ENCODE measurements at regions not wholly inside any gene's neighbourhood (a gene's known extent, or its start where the extent isn't known, plus 50 kb on each side); places are given as distances from the start of the nearest gene placed in this dataset.
"Not testable (repeated sequence)": the region's sequence is repeated elsewhere in the genome, so short reads cannot be mapped to it uniquely, and the experiment has no call there.

DNA sequence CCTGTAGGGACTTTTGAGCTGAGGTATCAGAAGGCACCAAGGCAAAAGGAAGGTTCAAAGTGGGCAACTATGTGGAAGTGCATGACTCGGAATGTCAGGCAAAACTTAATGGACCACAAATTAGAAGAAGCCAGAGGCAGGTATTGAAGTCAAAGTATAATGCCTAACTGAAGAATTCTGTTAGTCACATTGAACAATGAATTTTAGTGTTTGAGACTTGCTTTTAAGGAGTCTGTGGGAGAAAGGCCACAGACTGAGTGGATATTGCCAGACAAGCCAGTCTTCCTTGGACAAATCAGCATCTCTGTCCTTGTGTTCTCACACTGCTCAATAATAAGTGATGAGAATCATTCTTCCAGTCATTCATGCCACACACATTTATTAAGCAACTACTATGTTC is 498.9 kb downstream of the STK39 start:
- Histone ChIP-seq H2AFZ (ENCODE audit: insufficient read depth, low read depth, low read length, poor library complexity, severe bottlenecking) (no peak overlapping the region), H3K4me1 (ENCODE audit: control insufficient read depth in 2 of 2, insufficient read depth in 2 of 2, low read length in 2 of 2) (no peaks in the 10 kb centered on the region), H3K27ac (ENCODE audit: low read length in 2 of 2) (no peak overlapping the region), H3K79me2 (ENCODE audit: control insufficient read depth, insufficient read depth, low read length) (no peaks in the 10 kb centered on the region), H3K36me3 (replicated peaks in 1 of 2; ENCODE audit: control extremely low read depth in 1 of 2, control insufficient read depth in 1 of 2, extremely low read depth in 1 of 2, insufficient read depth in 2 of 2, low read length in 1 of 2) (no peaks in the 10 kb centered on the region), H3K9me3 (ENCODE audit: control extremely low read depth in 1 of 3, control insufficient read depth in 2 of 3, insufficient read depth in 1 of 3, low read length in 2 of 3) (no peaks in the 10 kb centered on the region), H3K4me2 (replicated peaks; ENCODE audit: low read depth, low read length, poor library complexity, severe bottlenecking) (no peak overlapping the region), H3K27me3 (replicated peaks in 1 of 4; ENCODE audit: control extremely low read depth in 1 of 4, control insufficient read depth in 3 of 4, insufficient read depth in 4 of 4, low read length in 3 of 4) (no peaks in the 10 kb centered on the region), H3K4me3 (ENCODE audit: control extremely low read depth in 1 of 5, extremely low read depth in 1 of 5, insufficient read depth in 1 of 5, low read depth in 2 of 5, low read length in 4 of 5) (no peak overlapping the region), H3K9ac (ENCODE audit: low read length) (no peak overlapping the region), H4K20me1 (ENCODE audit: control insufficient read depth, insufficient read depth, low read length, poor library complexity, severe bottlenecking) (no peaks in the 10 kb centered on the region)
- ChIA-PET CTCF (no interaction called here), POLR2A (no interaction called here)
- ATAC-seq (ENCODE audit: low read depth) (no peak), DNase-seq (no peak)
- Mint-ChIP-seq H3K27ac (no peak overlapping the region), H3K9me3 (ENCODE audit: insufficient read depth) (no peaks in the 10 kb centered on the region), H3K27me3 (peaks cover 3% of the 10 kb centered on the region), H3K4me1 (no peaks in the 10 kb centered on the region), H3K4me3 (no peak overlapping the region)
- no peak for TF ChIP-seq CTCF (IDR thresholded peaks at IDR 0.05)
- TF ChIP-seq EZH2 (IDR thresholded peaks at IDR 0.05; ENCODE audit: borderline replicate concordance, insufficient read depth, low read depth, low read length, poor library complexity, severe bottlenecking), result no peak
- intact Hi-C loops (cut with micrococcal nuclease), result no loop called here
- WGBS (ENCODE audit: insufficient coverage), result 90% methylated on average over 1 of the region's 1 CpG

DNA sequence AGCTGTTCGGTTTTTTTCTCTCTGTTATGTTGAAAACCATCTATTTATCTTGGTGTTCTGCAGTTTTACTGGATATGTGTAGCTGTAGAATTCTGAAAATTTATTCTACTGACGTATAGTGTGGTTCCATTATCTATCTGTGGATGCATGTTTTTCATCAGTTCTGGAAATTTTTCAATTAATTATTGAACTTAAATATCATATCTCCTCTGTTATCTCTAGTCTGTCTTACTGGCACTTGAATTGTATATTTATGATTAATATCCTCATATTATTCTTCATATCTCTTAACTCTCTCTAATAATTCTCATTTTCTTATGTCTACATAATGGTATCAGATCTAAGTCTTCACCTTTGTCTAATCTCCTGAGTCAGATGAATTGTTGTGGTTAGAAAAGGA is 501.7 kb downstream of the STK39 start:
- H3K9me3 Mint-ChIP-seq (ENCODE audit: insufficient read depth), result no peaks in the 10 kb centered on the region
- TF ChIP-seq EZH2 (IDR thresholded peaks at IDR 0.05; ENCODE audit: borderline replicate concordance, insufficient read depth, low read depth, low read length, poor library complexity, severe bottlenecking), result no peak
- H3K4me3 ChIP-seq (ENCODE audit: control extremely low read depth in 1 of 5, extremely low read depth in 1 of 5, insufficient read depth in 1 of 5, low read depth in 2 of 5, low read length in 4 of 5), result no peak overlapping the region
- no peaks in the 10 kb centered on the region for H3K79me2 ChIP-seq (ENCODE audit: control insufficient read depth, insufficient read depth, low read length)
- H2AFZ ChIP-seq (ENCODE audit: insufficient read depth, low read depth, low read length, poor library complexity, severe bottlenecking), result no peak overlapping the region
- H3K9me3 ChIP-seq (ENCODE audit: control extremely low read depth in 1 of 3, control insufficient read depth in 2 of 3, insufficient read depth in 1 of 3, low read length in 2 of 3), result no peaks in the 10 kb centered on the region
- H3K4me1 ChIP-seq (ENCODE audit: control insufficient read depth in 2 of 2, insufficient read depth in 2 of 2, low read length in 2 of 2), result no peaks in the 10 kb centered on the region
- ChIA-PET CTCF (no interaction called here), POLR2A (no interaction called here)
- no peak overlapping the region for H3K9ac ChIP-seq (ENCODE audit: low read length)
- H3K27me3 Mint-ChIP-seq, result peaks cover 3% of the 10 kb centered on the region
- no peak for DNase-seq
- no peaks in the 10 kb centered on the region for H3K36me3 ChIP-seq (replicated peaks in 1 of 2; ENCODE audit: control extremely low read depth in 1 of 2, control insufficient read depth in 1 of 2, extremely low read depth in 1 of 2, insufficient read depth in 2 of 2, low read length in 1 of 2)
- intact Hi-C loops (cut with micrococcal nuclease), result no loop called here
- H3K27me3 ChIP-seq (replicated peaks in 1 of 4; ENCODE audit: control extremely low read depth in 1 of 4, control insufficient read depth in 3 of 4, insufficient read depth in 4 of 4, low read length in 3 of 4), result no peaks in the 10 kb centered on the region
- H3K27ac Mint-ChIP-seq, result no peak overlapping the region
- H4K20me1 ChIP-seq (ENCODE audit: control insufficient read depth, insufficient read depth, low read length, poor library complexity, severe bottlenecking), result no peaks in the 10 kb centered on the region
- H3K4me2 ChIP-seq (replicated peaks; ENCODE audit: low read depth, low read length, poor library complexity, severe bottlenecking), result no peak overlapping the region
- no peak for ATAC-seq (ENCODE audit: low read depth)
- no peak overlapping the region for H3K27ac ChIP-seq (ENCODE audit: low read length in 2 of 2)
- no CpG with 5 or more reads among the region's 2 CpGs for WGBS (ENCODE audit: insufficient coverage)
- no peaks in the 10 kb centered on the region for H3K4me1 Mint-ChIP-seq
- H3K4me3 Mint-ChIP-seq, result no peak overlapping the region

DNA sequence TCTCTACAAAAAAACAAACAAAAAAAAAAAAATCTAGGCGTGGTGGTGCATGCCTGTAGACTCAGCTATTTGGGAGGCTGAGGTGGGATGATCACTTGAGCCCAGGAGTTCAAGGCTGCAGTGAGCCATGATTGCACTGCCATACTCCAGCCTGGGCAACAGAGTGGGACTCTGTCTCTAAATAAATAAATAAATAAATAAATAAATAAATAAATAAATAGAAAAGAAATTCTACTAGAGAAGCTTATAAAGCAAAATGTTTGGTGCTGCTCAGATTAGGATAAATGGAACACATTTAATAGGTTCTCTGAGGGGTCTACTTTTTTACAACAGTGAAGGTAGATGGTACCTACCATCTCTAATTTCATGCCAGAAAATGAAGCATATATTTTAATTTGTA is 507.5 kb downstream of the STK39 start:
- WGBS (ENCODE audit: insufficient coverage), result no CpG with 5 or more reads among the region's 1 CpG
- H3K4me2 ChIP-seq (replicated peaks; ENCODE audit: low read depth, low read length, poor library complexity, severe bottlenecking); ATAC-seq (ENCODE audit: low read depth); H2AFZ ChIP-seq (ENCODE audit: insufficient read depth, low read depth, low read length, poor library complexity, severe bottlenecking); H4K20me1 ChIP-seq (ENCODE audit: control insufficient read depth, insufficient read depth, low read length, poor library complexity, severe bottlenecking); POLR2A ChIA-PET; H3K27ac ChIP-seq (ENCODE audit: low read length in 2 of 2); H3K4me3 Mint-ChIP-seq; H3K27ac Mint-ChIP-seq; H3K4me1 Mint-ChIP-seq; CTCF ChIA-PET; H3K27me3 Mint-ChIP-seq; H3K27me3 ChIP-seq (replicated peaks in 1 of 4; ENCODE audit: control extremely low read depth in 1 of 4, control insufficient read depth in 3 of 4, insufficient read depth in 4 of 4, low read length in 3 of 4); H3K9me3 Mint-ChIP-seq (ENCODE audit: insufficient read depth); DNase-seq; H3K4me3 ChIP-seq (ENCODE audit: control extremely low read depth in 1 of 5, extremely low read depth in 1 of 5, insufficient read depth in 1 of 5, low read depth in 2 of 5, low read length in 4 of 5); H3K9ac ChIP-seq (ENCODE audit: low read length); H3K9me3 ChIP-seq (ENCODE audit: control extremely low read depth in 1 of 3, control insufficient read depth in 2 of 3, insufficient read depth in 1 of 3, low read length in 2 of 3); H3K4me1 ChIP-seq (ENCODE audit: control insufficient read depth in 2 of 2, insufficient read depth in 2 of 2, low read length in 2 of 2); intact Hi-C loops (cut with micrococcal nuclease); H3K36me3 ChIP-seq (replicated peaks in 1 of 2; ENCODE audit: control extremely low read depth in 1 of 2, control insufficient read depth in 1 of 2, extremely low read depth in 1 of 2, insufficient read depth in 2 of 2, low read length in 1 of 2); H3K79me2 ChIP-seq (ENCODE audit: control insufficient read depth, insufficient read depth, low read length): not testable (repeated sequence)
